ENCODE measurements at regions not wholly inside any gene's neighbourhood (a gene's known extent, or its start where the extent isn't known, plus 50 kb on each side); places are given as distances from the start of the nearest gene placed in this dataset.

- TF ChIP-seq ARID4B (CRISPR knock-in tag; IDR thresholded peaks at IDR 0.05; ENCODE audit: borderline replicate concordance): no peak
- no peak for TF ChIP-seq ZNF425 (CRISPR knock-in tag; conservative IDR thresholded peaks at IDR 0.05)
- no peak for TF ChIP-seq ZNF121 (CRISPR knock-in tag; IDR thresholded peaks at IDR 0.05)
- TF ChIP-seq ZNF396 (CRISPR knock-in tag; IDR thresholded peaks at IDR 0.05; ENCODE audit: borderline replicate concordance): no peak
- no peak for TF ChIP-seq ZNF138 (CRISPR knock-in tag; conservative IDR thresholded peaks at IDR 0.05)
- TF ChIP-seq RORB (CRISPR knock-in tag; IDR thresholded peaks at IDR 0.05): no peak
- TF ChIP-seq ZNF263 (CRISPR knock-in tag; IDR thresholded peaks at IDR 0.05; ENCODE audit: low read depth): no peak
- no peak for TF ChIP-seq AFF4 (CRISPR knock-in tag; IDR thresholded peaks at IDR 0.05; ENCODE audit: borderline replicate concordance)
Observed at GRCh38 chr13:89932902-89933301, 1414.6 kb upstream of the MIR17HG start (continued).

- H3K27me3 Mint-ChIP-seq (ENCODE audit: low read depth): no peaks in the 10 kb centered on the region
- no peak for ATAC-seq
- no peak overlapping the region for H3K4me3 Mint-ChIP-seq
- H3K4me1 Mint-ChIP-seq: no peaks in the 10 kb centered on the region
- ChIA-PET CTCF (no interaction called here), POLR2A (interaction anchor here (0.6 kb wide), 1 partner anchor 567 kb away, joined by 3 read pairs; no protein-coding TSS in a partner anchor)
- DNase-seq (ENCODE audit: low spot score): no peak
- no peaks in the 10 kb centered on the region for H3K36me3 Mint-ChIP-seq
- peaks cover 14% of the 10 kb centered on the region for H3K9me3 Mint-ChIP-seq
- H3K27ac Mint-ChIP-seq: no peak overlapping the region
- TF ChIP-seq NFATC4 (CRISPR knock-in tag; IDR thresholded peaks at IDR 0.05) (no peak), ATF2 (CRISPR knock-in tag; IDR thresholded peaks at IDR 0.05; ENCODE audit: borderline replicate concordance, low read depth) (no peak), ZNF121 (CRISPR knock-in tag; IDR thresholded peaks at IDR 0.05) (no peak), EMX1 (CRISPR knock-in tag; IDR thresholded peaks at IDR 0.05) (no peak), NR3C1 (CRISPR knock-in tag; conservative IDR thresholded peaks at IDR 0.05; ENCODE audit: low read depth) (no peak), SMAD4 (CRISPR knock-in tag; IDR thresholded peaks at IDR 0.05) (no peak), E2F4 (CRISPR knock-in tag; IDR thresholded peaks at IDR 0.05; ENCODE audit: borderline replicate concordance, low read depth) (no peak), OVOL2 (CRISPR knock-in tag; IDR thresholded peaks at IDR 0.05; ENCODE audit: borderline replicate concordance) (no peak), ZNF671 (CRISPR knock-in tag; IDR thresholded peaks at IDR 0.05) (no peak), SMAD3 (CRISPR knock-in tag; IDR thresholded peaks at IDR 0.05; ENCODE audit: borderline replicate concordance) (no peak), CDX4 (CRISPR knock-in tag; IDR thresholded peaks at IDR 0.05; ENCODE audit: borderline replicate concordance) (no peak), NR1H2 (CRISPR knock-in tag; IDR thresholded peaks at IDR 0.05) (no peak), ZNF425 (CRISPR knock-in tag; conservative IDR thresholded peaks at IDR 0.05) (no peak), ESRRA (CRISPR knock-in tag; IDR thresholded peaks at IDR 0.05; ENCODE audit: borderline replicate concordance) (no peak)
Observed at GRCh38 chr13:89936256-89936655, 1411.2 kb upstream of the MIR17HG start.
